ENCODE measurements at regions not wholly inside any gene's neighbourhood (a gene's known extent, or its start where the extent isn't known, plus 50 kb on each side); places are given as distances from the start of the nearest gene placed in this dataset.
A peak's percentile ranks its signal among the peaks of the same experiment; 100 is the strongest.

DNA sequence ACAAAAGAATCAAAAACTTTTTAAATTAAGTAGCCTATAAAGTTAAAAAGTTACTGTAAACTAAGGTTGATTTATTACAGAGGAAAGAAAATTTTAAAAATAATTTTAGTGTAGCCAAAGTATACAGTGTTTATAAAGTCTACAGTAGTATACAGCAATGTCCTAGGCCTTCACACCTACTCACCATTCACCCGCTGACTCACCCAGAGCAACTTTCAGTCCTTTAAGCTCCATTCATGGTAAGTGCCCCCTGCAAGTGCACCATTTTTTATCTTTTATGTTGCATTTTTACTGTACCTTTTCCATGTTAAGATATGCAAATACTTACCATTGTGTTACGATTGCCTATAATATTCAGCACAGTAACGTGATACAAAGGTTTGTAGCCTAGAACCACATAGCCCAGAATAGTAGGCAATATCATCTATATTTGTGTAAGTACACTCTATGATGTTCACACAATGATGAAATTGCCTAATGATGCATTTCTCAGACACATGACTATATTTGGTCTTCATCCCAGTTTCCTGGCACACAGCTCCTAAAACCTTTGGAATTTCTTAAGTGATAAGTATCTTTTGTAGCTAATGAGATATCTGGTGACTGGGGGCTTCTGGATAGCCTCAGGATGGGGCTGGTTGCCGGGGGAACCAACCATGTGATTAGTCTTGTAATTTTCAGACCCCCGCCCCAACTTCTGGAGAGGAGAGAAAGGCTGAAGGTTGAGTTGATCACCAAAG is 111.0 kb downstream of the MRPL14 start:
- no peak overlapping the region for H3K9ac ChIP-seq
- no peaks in the 10 kb centered on the region for H4K20me1 ChIP-seq
- H3K27ac ChIP-seq: peak overlapping the region in 1 of 11 experiments; percentile 21; a peak in 1 of 22 replicates
- H3K9me3 ChIP-seq (replicated peaks in 1 of 11): peaks cover 5 to 47% (median 22%) of the 10 kb centered on the region in 11 experiments; a peak in 21 of 22 replicates
- no peaks in the 10 kb centered on the region for H3K27me3 ChIP-seq
- H3K4me2 ChIP-seq: peak overlapping the region in 1 of 11 experiments; percentile 19; a peak in 1 of 22 replicates
- H3K36me3 ChIP-seq: peaks cover 0 to 10% (median 0%) of the 10 kb centered on the region in 11 experiments; a peak in 4 of 22 replicates
- no peak for TF ChIP-seq Cebpa-rat (IDR thresholded peaks at IDR 0.05)
- peaks cover 0 to 37% (median 23%) of the 10 kb centered on the region in 10 experiments; a peak in 18 of 20 replicates for H3K4me1 ChIP-seq
- no peak overlapping the region for H3K4me3 ChIP-seq

DNA sequence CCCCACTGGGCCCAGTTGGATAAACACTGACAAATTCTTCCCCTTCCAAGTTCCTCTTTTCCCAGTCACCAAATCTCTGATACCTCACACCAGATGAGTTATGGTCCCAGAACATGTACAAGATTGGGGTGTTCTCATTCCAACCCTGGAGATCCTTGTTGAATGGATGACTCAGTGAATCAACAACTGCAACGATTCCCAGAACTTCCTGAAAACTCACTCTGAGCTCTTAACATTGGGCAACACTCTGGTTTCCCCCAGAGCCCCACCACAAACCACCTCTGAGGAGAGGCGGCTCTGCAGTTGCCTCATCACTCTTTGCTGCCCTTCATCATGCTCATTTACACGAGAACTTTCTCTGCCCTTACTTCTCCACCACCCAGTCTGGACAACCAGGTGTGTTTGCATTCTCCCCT is 115.2 kb downstream of the MRPL14 start:
- H3K27me3 ChIP-seq: no peaks in the 10 kb centered on the region
- no peaks in the 10 kb centered on the region for H4K20me1 ChIP-seq
- H3K4me3 ChIP-seq: peak overlapping the region in 4 of 10 experiments; percentile 13 to 48 (median 36); a peak in 2 of 20 replicates
- H3K36me3 ChIP-seq: peaks cover 0 to 10% (median 0%) of the 10 kb centered on the region in 11 experiments; a peak in 4 of 22 replicates
- H3K9me3 ChIP-seq (replicated peaks in 1 of 11): peaks cover 0 to 34% (median 18%) of the 10 kb centered on the region in 11 experiments; a peak in 20 of 22 replicates
- peak overlapping the region in 7 of 11 experiments; percentile 35 to 72 (median 60); a peak in 13 of 22 replicates for H3K9ac ChIP-seq
- TF ChIP-seq Cebpa-rat (IDR thresholded peaks at IDR 0.05): peak; percentile 68 to 99 (median 97); a peak in 21 of 22 replicates
- peaks cover 9 to 65% (median 45%) of the 10 kb centered on the region in 10 experiments for H3K4me1 ChIP-seq
- peak overlapping the region; percentile 8 to 93 (median 81); a peak in 19 of 22 replicates for H3K4me2 ChIP-seq
- H3K27ac ChIP-seq: peak overlapping the region in 10 of 11 experiments; percentile 47 to 90 (median 80); a peak in 20 of 22 replicates

DNA sequence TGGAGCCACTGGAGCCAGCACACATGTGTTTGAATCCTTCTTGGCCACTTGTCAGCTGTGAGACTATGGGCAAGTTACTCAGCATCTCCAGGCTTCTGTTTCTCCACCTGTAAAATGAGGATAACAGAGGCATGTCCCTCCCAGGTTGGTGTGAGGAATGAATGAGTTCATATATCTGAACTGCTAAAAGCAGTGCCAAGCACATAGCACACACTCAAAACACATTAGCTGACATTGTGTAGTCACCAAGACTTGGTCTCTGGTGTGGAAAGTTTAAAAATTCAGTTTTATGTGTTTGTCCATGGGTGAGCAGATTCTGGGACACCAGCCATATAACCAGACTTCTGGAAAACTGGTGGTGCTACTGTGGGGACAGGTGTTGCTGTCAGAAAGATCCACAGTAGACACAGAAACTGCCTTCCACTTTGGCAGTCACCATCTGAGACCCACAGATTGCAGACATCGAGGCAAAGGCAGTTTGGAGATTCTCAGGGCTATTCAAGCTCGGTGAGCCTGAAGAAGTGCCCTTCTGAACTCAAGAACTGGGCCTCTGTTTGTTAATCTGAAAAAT is 115.8 kb downstream of the MRPL14 start:
- H3K4me3 ChIP-seq: peak overlapping the region in 1 of 10 experiments; percentile 32; a peak in 1 of 20 replicates
- TF ChIP-seq Cebpa-rat (IDR thresholded peaks at IDR 0.05): no peak
- no peaks in the 10 kb centered on the region for H3K27me3 ChIP-seq
- H4K20me1 ChIP-seq: no peaks in the 10 kb centered on the region
- peak overlapping the region in 7 of 11 experiments; percentile 35 to 72 (median 60); a peak in 13 of 22 replicates for H3K9ac ChIP-seq
- H3K4me2 ChIP-seq: peak overlapping the region; percentile 8 to 93 (median 81); a peak in 19 of 22 replicates
- H3K4me1 ChIP-seq: peaks cover 16 to 71% (median 52%) of the 10 kb centered on the region in 10 experiments
- peaks cover 0 to 10% (median 0%) of the 10 kb centered on the region in 11 experiments; a peak in 4 of 22 replicates for H3K36me3 ChIP-seq
- H3K27ac ChIP-seq: peak overlapping the region in 10 of 11 experiments; percentile 47 to 90 (median 80); a peak in 20 of 22 replicates
- H3K9me3 ChIP-seq (replicated peaks in 1 of 11): peaks cover 0 to 31% (median 18%) of the 10 kb centered on the region in 11 experiments; a peak in 20 of 22 replicates

DNA sequence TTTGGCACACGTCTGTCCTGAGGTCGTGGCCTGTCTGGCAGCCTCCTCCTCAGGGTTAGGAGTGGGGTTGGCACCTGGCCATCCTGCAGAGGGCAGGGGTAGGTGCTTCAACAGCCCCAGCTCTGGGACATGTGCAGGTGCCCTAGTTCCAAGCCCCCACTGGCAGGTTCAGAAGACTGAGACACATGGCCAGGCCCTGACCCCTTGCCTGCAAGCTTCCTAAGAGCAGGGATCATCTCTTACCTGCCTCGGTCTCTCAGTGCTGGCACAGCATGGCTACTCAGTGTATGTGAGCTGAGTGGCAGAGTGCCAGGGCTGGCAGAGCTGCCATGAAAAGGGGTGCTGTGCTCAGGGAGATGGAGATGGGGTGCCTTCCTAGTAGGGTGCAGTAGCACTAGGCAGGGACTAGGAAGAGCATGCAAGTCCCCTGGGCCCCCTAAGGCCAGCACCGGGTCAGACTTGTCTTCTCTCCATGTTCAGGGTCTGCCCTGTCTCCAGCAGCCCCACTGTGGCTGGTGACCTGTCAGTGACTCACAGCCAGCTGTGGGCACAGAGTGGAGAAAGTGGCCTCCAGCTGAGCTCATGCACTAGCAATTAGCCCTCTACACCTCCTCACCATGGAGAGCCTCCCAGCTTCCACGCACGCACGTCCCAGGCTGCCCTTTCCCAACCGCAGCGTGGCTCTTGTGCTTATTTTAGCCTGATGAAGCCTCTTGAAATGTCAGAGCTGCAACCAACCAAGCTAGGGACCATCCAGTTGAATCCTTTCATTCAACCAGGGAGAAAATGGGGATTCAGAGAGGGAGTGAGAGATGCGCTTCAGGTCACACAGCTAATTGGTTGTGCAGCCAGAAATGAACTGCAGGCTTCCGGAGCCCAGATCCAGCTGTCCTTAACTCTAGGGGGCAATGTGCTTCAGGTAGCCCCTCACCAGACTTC is 116.6 kb downstream of the MRPL14 start:
- H3K9me3 ChIP-seq (replicated peaks in 1 of 11): peaks cover 0 to 31% (median 18%) of the 10 kb centered on the region in 11 experiments; a peak in 20 of 22 replicates
- no peaks in the 10 kb centered on the region for H4K20me1 ChIP-seq
- TF ChIP-seq Cebpa-rat (IDR thresholded peaks at IDR 0.05): no peak
- H3K27ac ChIP-seq: peak overlapping the region in 10 of 11 experiments; percentile 1 to 90 (median 80); a peak in 19 of 22 replicates
- peak overlapping the region in 2 of 10 experiments; percentile 22 to 32; a peak in 2 of 20 replicates for H3K4me3 ChIP-seq
- no peaks in the 10 kb centered on the region for H3K27me3 ChIP-seq
- peak overlapping the region in 6 of 11 experiments; percentile 13 to 72 (median 64); a peak in 7 of 22 replicates for H3K9ac ChIP-seq
- H3K4me2 ChIP-seq: peak overlapping the region in 9 of 11 experiments; percentile 50 to 93 (median 81); a peak in 18 of 22 replicates
- peaks cover 0 to 10% (median 0%) of the 10 kb centered on the region in 11 experiments; a peak in 4 of 22 replicates for H3K36me3 ChIP-seq
- H3K4me1 ChIP-seq: peaks cover 23 to 79% (median 60%) of the 10 kb centered on the region in 10 experiments

DNA sequence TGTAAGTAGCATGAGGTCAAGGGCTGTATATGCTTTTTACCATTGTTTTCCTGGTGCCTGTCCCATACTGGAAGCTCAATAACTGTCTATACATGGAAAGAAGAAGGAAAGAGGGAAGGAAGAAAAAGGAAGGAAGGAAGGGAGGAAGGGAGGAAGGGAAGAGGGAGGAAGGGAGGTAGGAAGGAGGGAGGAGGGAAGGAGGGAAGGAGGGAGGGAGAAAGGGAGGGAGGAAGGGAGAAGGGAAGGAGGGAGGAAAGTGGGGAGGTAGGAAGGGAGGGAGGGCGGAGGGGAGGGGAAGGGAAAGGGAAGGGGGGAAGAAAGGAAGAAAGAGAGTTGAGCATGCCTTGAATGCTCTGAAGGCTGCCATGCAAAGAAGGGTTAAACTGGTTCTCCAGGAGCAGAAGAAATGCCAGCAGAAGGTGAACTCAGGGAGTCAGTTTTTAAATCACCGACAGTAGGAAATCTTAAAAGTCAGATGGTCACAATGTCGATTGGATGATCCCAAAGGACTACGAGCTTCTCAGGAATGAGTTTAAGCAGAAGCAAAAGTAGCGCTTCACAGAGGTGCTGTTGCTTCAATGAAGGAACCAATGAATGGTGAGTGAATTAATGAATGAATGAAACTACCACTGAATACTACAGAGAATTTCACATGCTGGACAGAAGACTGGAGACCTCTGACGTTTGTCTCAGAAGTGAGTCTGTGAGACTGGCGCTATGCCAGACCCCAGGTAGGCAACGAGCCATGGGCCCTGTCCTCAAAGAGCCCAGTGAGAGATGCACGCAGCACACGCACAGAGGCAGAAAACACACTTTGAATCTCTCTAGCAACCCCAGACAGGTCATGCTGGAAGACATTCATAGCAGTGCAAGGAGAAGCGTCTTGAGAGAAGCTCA is 117.6 kb downstream of the MRPL14 start:
- no peaks in the 10 kb centered on the region for H4K20me1 ChIP-seq
- H3K9me3 ChIP-seq (replicated peaks in 1 of 11): peaks cover 0 to 28% (median 18%) of the 10 kb centered on the region in 11 experiments; a peak in 20 of 22 replicates
- peaks cover under 1 to 9% (median 3%) of the 10 kb centered on the region in 11 experiments; a peak in 20 of 22 replicates for H3K27me3 ChIP-seq
- H3K9ac ChIP-seq: peak overlapping the region in 1 of 11 experiments; percentile 72; a peak in 1 of 22 replicates
- no peak for TF ChIP-seq Cebpa-rat (IDR thresholded peaks at IDR 0.05)
- H3K27ac ChIP-seq: peak overlapping the region in 7 of 11 experiments; percentile 76 to 90 (median 82); a peak in 13 of 22 replicates
- H3K4me2 ChIP-seq: peak overlapping the region in 8 of 11 experiments; percentile 56 to 93 (median 82); a peak in 15 of 22 replicates
- H3K4me3 ChIP-seq: no peak overlapping the region
- H3K36me3 ChIP-seq: peaks cover 0 to 10% (median 0%) of the 10 kb centered on the region in 11 experiments; a peak in 4 of 22 replicates
- peaks cover 33 to 89% (median 70%) of the 10 kb centered on the region in 10 experiments for H3K4me1 ChIP-seq

DNA sequence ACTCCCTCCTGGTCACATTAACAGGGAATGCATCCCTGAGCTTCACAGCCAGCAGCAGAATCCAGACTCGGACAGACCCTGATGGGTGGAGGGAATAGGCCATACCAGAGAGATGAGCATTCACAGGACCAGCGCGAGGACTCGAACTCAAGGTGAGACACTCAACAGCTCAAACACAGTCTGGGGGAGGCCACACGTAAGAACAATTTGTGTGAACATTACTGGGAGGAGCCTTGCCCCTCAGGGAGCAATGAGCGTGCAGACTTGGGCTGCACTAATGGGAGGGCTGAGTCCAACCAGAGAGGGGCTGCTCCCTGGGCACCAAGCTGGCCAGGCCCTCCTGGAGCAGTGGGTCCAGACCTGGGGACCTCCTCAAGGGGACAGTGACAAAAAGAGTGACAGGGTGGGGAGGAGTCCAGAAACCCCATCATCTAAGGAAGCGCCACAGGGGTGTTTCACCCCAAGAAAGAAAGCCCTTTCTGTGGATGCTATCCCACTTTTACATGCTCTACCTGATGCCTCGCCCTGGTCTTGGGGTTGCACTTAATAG is 118.4 kb downstream of the MRPL14 start:
- no peak for TF ChIP-seq Cebpa-rat (IDR thresholded peaks at IDR 0.05)
- no peak overlapping the region for H3K4me3 ChIP-seq
- peak overlapping the region in 5 of 11 experiments; percentile 2 to 92 (median 67); a peak in 9 of 22 replicates for H3K4me2 ChIP-seq
- H4K20me1 ChIP-seq: peaks cover 0 to 5% (median 0%) of the 10 kb centered on the region in 11 experiments; a peak in 1 of 22 replicates
- H3K4me1 ChIP-seq: peaks cover 36 to 97% (median 75%) of the 10 kb centered on the region in 10 experiments
- peaks cover 0 to 20% (median 18%) of the 10 kb centered on the region in 11 experiments; a peak in 20 of 22 replicates for H3K9me3 ChIP-seq (replicated peaks in 1 of 11)
- H3K27ac ChIP-seq: peak overlapping the region in 2 of 11 experiments; percentile 16 to 22; a peak in 3 of 22 replicates
- no peak overlapping the region for H3K9ac ChIP-seq
- H3K27me3 ChIP-seq: peaks cover 8 to 16% (median 11%) of the 10 kb centered on the region in 11 experiments
- H3K36me3 ChIP-seq: peaks cover 0 to 10% (median 0%) of the 10 kb centered on the region in 11 experiments; a peak in 4 of 22 replicates

Measured in BLaER1 treated with 17β-estradiol and CSF1 and Interleukin-3, amounts not matched to agents 10 nM and 100 nM (cell line).